NCI-H2107 treated with DMSO at 0.1 percent for 48 hours (cell line): ENCODE measurements at regions not wholly inside any gene's neighbourhood (a gene's known extent, or its start where the extent isn't known, plus 50 kb on each side); places are given as distances from the start of the nearest gene placed in this dataset.

ENCODE experiments used
- DNase-seq: peaks from one replicate; lab custom pipeline; 2025; ENCODE audit not compliant: unreplicated experiment; lab: John Stamatoyannopoulos, UW

DNA sequence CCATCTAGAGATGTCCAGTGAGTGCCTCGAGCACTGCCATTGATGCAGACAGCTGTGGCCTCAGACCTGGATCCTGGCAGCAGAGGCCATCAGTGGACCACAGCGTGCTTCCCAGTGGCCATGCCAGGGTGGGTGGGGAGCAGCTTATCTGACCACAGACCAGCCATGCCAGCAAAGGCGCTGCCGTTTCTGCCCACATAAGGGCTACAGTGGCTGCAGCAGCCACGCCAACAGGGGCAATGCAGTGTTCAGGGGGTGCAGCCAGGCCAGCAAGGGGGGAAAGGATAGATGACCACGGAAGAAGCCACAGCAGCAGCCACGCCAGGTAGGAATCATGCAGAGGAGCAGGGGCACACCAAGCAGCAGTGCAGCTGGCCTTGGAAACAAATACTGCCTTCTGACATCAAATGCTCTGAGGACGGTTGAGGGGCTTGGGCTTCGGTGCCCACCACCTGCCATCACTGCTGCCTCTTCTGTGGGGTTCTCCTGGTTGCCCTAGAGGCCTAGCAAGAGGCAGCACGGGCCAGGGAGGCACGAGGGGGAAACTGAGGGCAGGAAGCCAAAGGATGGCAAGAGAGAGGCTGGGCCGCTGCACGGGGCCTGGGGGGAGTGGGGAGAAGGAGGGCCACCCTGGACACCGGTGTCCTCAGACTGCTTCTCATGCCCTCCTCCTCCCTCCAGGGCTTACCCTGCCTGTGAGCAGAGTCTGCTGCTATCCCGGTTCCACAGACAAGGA lies 94.7 kb upstream of the RUNX3 start:
- DNase-seq, result no peak

DNA sequence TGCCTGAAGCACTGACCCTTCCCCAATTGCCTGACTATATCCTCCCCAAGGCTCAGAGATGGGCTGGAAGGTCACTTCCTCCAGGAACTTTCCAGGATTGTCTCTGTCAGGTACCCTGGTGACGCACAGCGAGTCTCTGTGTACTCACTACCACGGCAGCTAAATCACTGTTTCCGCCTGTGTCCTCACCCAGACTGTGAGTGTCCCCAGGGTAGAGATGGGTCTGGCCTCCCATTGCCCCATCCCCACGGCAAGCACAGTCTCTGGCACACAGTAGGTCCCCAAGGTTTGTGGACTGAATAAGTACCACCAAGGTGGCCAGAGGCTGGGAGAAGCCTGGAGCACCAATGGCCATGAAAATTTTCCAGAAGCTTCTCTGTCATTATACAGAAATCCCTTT lies 93.8 kb upstream of the RUNX3 start:
- no peak for DNase-seq

DNA sequence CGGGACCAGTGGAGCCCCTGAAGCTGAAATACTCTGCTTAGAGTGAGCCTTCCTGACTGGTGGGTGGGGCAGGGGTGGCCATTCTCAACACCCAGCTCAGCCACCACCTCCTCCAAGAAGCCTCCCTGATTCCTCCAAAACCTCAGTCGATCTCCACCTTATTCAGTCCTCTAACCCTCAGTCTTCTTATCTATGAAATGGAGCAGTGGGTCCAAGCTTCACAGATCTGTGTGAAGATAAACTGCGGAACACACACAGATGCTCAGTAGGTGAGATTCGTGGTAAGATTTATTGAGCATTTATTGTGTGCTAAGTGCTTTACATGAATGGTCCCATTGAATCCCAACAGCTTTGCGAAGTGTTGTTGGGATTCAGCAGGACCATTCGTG lies 93.1 kb upstream of the RUNX3 start:
- DNase-seq, result no peak

DNA sequence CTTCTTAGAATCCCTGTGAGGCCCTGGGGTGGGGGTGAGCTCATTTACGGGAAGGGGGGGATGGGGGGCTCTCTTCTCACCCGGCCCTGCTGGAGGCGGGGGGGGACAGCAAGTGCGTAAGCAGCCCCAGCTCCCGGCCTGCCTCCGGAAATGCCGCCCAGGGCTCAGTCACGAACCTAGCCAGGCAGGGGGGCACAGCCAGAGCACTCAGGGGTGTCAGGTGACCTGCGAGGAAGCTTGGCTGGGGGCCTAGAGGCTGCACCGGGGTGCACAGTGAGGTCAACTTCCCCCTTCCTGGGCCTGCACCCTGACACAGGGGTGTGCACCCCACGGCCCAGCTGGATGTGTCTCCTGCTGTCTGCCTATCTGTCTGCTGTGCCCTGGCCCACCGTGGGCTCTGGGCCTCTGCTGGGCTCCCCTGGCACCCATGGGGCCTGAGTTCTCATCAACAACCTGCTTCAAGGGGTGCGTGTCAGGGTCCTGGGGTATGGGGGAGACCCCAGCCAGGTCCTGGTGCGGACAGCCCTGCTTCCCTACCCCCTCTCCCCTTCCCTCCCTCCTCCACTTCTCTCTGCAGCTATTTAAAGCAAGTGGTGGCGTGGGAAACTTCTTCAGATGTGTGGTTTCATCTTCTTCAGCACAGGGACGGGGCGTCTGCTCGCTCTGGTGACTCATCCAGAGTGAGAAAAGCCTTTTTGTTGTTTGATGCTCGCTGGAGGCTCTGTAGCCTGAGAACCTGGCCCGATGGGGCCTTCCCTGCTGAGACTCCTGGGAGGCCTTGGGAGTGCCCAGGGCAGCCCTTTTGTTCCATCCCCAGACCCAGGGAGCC lies 92.5 kb upstream of the RUNX3 start:
- no peak for DNase-seq

DNA sequence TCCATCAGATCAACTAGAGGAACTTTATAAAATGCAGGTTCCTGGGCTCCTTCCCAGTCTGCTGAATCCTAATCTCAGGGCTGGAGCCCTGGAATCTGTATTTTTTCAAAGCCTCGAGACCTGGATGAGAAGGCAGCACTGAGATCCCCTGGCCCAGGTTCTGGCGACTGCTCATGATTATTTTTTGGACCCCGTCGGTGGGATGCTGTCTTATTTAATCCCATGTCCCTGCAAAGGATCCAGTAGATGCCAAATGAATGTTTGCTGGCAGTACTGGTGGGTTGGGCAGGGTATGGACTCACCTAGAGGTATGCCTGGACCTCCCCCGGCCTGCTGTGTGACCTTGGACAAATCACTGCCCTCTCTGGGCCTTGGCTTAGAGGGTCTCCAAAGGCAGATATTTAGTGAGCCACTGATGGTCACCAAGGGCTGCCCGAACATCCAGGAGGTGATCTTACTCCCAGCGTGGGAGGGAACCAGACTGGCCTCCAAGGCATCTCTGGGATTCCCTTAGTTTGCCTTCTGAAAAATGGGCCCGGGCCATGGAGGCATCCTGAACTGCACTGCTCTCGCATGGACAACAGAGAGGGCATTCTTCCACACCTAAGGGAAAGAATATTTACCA lies 91.6 kb upstream of the RUNX3 start:
- no peak for DNase-seq

DNA sequence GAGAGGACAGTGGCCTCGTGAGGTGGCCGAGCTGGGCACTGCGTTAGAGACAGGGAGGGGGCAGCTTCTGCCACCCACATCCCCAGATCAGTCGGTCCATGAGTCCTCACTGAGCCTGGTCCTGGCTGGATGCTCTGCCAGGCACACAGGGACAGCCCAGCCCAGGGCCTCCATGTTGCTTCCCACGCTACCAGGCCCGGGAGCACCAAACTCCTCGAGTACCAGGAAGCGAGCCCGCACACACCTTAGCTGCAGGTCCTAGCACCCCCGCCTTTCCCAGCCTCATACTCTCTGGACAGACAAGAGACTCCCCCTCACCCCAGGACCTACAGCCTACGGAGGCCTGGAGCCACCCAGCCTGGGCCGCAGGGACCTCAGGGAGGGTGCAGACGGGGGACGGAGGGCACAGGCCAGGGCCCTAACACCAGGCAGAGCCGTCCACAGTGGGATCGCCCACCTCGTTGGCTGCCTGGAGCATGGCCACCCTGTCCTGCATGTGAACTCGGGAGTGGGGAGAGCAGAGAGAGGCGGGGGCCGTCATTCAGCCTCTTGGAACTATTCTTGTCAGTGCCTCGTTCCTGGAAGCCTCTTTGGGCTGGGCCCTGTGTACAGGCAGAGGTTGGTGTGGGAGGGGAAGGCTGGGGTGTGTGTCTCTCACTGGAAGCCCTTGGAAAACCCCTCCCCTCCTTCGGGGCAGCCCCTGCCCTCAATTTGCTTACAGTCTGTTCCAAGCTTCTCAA lies 90.9 kb upstream of the RUNX3 start:
- no peak for DNase-seq

DNA sequence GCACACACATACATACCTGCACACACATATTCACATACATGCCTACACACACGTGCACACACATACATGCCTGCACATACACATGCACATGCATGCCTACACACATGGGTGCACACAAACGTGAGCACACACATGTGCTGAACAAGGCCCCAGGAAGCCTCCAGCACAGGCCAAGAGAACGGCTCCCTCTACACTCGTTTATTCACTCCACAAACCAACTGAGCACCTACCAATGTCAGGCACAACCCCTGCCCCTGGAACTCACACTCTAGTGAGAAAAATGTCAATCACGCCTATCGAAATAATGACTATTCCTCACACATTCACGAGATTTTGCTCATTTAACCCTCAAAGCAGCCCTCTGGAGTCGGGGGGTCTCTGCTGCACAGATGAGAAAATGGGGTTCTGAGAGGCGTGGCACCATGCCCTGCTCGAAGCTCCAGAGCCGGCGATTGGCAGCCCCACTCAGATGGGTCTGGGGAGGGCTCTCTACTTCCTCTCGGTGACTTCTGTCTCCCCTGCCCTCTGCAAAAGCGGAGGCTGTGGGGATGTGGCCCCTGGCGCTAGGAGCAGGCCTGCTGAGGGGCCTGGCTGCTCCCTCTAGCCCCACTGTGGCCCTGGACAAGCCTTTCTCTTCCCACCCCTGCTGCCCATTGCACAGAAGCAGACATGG lies 90.2 kb upstream of the RUNX3 start:
- no peak for DNase-seq

DNA sequence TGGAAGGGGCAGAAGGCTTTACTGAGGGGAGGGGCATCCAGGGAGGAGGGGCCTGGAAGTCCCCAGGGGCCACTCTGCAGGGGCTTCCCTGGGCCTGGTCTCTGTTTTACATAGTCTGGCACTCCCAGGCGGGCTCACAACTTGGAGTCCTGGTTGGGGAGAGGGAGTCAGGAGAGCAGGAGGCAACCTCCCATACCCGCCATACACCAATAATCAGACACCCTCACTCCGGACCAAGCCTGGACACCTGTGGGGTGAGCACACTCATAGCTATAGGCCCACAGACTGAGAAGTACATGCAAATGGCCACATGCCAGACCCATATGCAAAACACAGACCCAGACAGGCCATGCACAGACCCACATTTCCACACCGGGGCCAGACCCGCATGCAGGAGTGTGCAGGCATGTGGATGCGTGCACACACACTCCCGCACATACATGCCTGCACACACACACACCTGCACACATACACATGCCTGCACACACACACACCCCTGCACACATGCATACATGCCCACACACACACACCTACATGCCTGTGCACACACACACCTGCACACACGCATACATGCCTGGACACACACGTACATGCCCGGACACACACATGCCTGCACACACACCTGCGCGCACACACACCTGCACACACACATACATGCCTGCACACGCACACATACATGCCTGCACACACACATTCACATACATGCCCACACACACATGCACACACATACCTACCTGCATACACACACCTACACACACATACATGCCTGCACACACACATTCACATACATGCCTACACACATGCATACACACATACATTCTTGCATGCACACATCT lies 89.5 kb upstream of the RUNX3 start:
- DNase-seq, result no peak

DNA sequence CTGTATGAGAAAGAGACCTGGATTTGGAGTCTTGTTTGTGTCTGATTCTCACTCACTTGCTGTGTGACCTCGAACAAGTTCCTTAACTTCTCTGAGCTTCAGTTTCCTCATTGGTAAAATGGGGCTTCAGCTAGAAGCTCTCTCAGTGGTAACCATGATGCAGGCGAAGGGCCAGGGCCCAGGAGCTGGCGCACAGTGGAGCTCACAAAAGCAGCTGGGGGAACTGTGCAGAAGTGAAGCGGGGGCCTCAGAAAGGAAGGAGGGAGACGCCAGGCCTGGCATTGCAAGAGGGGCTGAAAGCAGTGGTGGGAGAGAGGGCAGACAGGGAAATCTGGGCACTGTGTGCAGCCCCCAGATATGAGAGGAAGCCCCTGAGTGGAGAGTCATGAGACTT lies 88.9 kb upstream of the RUNX3 start:
- DNase-seq, result no peak

DNA sequence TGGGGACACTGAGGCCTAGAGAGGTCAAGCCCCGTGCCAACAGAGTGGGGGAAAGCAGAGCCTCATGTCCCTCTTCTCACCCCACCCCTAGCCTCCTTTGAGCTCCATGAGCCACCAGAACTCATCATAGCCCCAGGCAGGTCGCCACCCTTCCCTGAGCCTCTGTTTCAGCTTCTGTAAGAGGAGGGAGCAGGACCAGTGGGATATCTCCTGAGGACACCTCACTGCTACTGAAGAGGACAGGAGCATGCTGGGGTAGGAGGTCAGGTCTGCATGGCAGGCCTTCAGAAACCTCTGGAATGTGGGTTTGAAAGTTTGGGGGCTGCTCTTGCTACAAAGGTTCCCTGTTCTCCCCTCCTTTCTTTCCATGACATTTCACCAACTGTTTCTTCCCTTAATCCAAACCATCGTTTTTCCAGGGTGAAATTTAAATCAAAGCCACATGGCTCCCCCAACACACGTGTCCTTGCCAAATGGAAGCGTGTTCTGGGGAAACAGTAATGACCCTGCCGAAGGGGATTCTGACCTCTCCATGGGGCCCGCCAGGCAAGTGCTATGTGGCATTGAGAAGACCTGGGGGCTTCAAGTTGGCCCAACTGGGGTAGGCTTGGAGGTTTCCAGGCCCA lies 88.1 kb upstream of the RUNX3 start:
- no peak for DNase-seq

DNA sequence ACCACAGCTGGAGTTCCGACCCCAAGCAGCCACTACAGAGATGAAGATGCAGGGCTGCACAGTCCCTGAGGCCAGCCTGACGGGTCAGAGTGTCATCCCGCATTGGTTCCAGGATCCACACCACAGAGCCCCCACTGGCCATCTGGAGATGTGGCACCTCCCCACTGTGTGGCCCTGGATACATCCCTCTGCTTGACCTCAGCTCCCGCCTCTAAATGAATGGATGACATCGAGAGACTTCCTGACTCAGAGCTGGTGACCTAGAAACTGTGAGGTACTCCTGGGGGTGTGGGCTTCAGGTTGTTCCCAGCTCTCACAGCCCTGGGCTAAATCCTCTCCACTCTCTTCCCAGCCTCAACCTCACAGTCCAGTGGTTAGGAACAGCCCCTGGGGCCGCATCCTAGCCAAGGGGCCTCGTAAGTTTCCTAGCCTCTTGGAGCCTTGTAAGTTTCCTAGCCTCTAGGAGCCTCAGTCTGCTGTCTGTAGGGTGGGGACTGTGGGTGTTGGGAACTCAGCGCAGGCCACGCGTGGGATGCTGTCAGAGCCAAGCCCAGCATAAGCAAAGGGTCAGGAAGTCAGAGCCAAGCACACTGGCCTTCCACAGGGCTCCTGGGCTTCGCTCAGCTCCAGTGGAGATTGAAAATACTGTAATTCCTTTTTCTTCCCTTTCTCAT lies 87.5 kb upstream of the RUNX3 start:
- no peak for DNase-seq

DNA sequence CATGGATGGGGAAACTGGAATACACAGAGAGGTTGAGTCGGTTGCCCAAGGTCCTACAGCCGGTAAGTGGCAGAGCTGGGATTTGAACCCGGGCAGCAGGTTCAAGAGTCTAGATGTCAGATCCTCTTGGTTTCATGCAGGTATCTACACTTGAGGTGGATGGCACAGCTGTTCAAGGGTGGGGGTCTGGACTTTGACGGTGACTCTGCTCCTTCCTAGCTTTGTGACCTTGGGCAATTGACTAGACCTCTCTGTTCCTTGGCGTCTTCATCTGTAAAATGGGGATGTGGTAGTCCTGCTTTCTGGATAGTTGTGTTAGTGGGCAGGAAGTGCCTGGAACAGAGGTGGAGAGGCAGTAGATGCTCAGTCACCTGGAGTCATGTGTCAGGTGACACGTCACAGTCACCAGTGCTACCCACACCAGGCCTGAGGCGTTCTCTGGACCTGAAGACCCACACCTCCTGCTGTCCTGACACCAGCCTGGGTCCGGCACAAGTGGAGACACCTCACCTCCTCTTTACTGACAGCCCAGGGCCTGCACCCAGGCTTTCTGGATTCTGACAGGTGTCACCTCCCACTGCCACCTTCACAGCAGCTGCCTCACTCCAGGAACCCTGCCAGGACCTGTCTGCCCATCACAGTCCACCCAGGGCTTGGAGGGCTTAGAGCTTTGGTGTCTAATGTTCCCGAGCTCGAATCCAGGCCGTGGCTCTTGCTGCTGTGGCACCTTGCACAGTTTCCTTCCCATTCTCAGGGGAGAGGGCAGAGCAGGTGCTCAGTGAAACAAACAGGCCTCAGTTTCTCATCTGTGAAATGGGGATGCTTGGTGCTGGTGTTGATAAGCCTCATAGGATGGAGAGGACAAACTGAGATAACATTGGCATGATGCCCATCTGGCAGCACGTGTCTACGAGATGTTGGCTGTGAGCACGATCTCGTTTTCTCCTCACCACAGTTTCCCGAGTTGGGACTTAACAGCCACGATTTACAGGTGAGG lies 83.2 kb upstream of the RUNX3 start:
- no peak for DNase-seq

DNA sequence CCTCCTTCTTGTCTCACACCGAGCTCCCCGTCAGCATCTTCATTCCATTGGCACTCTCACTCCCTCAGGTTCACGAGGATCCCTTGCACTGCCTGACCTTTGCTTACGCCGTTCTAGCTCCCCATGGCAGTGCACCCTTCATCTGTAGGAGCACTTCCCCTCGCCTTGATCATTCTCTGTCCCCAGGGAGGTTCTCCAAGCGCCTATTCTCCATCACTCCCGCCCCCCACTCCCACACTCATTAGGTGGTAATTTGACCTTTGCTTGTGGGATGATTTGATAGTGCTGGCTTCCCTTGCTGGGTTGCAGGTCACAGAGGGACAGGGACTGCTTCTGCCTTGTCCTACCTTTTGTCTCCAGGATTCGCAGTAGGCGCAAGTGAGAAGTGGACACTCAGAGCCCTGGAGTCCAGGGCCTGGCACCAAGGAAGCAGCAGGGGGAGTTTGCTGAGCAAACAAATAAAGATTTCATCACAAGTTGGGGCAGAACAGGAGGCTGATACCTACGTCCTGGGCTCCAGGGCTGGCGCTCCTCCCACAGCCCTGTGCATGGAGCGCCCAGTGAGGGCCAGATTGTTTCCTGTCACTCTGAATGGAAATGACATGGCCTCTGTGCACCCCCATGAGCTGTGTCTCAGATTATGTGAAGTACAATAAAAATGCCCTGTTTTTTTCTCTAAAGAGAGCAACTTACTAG lies 82.0 kb upstream of the RUNX3 start:
- no peak for DNase-seq

DNA sequence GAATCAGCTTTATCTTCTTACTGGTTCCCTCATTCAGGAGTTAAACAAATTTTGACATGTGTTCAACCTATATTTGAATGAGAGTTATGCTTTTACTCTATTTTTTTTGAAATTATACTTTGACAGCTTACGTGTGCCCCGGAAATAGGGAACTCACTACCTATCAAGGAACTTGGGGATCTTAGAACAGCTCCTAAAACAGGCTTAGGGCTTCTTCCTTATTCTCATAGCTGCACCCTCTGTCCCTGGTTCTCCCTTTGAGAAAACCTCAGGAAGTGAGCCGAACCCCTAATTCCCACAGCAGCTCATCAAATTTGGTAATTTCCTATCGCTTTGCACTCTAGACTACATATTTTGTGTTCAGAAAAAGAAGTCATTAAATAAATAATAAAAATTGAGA lies 81.2 kb upstream of the RUNX3 start:
- no peak for DNase-seq

DNA sequence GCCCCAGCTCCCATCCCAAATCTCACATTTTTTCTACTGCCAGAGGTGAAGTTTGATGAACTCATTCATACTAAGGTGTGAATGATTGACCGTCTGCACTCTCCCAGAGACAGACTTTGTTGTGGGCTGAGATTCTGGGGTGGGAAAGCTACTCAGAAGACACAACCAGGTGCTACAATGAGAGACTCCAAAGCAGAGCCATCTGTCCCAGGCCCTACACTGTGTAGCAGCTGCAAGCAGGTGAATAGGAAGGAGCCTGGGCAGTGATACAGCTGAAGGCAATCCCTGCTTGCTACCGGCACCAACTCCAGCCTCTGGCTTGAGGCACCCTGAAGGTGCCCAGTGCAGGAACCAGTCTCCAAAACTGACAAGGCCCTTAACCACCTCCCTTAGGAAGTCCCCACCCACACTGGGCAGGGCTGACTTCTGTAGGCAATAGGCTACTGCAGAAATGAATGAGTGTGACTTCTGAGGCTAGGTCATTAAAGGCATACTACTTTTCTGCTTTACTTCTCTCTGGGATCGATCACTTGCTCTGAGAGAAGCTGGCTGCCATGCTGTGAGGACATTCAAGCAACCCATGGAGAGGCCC lies 79.7 kb upstream of the RUNX3 start:
- no peak for DNase-seq

DNA sequence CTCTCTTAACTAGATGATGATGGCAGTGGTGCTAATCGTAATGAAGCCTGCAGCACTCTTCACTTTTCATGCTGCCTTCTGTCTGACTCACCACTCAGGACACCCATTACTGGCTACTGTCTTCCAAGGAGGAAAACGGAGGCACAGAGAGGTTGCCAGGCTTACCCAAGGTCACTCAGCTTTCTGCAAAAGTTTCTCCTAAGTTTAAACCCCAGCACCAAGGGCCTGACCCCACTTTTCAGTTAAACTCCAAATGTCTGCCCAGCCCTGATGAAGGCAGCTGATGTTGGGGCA lies 78.1 kb upstream of the RUNX3 start:
- no peak for DNase-seq
